M059J (cell line): ENCODE measurements at regions not wholly inside any gene's neighbourhood (a gene's known extent, or its start where the extent isn't known, plus 50 kb on each side); places are given as distances from the start of the nearest gene placed in this dataset.
A peak's percentile ranks its signal among the peaks of the same experiment; 100 is the strongest.

Experiments
- DNase-seq: peaks from one replicate; pipeline ENCODE4 v3.0.0-alpha.2; 2012; ENCODE audit warnings: low read depth

DNA sequence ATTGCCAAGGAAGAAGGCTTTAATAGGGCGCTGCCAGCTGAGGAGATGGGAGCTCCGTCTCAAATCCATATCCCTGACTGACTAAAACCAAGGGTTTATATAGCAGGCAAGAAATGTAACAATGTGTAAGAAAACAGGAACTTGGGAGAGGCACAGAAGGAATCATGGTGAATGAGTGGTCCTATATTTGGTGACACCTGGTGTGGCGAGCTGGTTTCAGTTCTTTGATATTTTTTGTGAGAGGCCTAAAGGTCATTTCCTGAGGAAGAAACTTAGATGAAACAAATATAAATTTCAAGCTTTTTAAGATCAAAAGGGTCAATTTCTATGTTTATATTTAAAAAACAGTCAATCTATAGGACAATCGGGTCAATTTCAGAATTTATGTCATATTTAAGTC, 826.3 kb downstream of the SLITRK6 start:
- DNase-seq, result no peak

DNA sequence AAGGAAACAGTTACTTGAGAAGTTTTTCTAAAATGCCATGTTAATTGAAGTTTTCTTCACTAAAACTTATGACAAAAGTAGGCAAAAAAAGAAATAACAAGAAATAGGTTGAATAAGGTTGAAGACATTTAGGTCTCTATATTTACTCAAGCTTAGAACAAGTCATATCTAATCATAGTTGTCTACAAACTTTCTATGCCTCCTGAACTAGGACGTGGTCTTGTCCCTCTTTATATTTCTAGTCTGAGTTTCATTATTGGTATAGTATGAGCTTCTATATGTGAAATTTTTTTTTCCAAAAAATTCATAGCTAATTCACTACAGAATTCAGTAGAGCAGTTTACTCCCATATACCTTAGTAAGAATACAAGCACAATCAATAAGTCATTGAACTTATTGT, 836.4 kb downstream of the SLITRK6 start:
- DNase-seq, result no peak

DNA sequence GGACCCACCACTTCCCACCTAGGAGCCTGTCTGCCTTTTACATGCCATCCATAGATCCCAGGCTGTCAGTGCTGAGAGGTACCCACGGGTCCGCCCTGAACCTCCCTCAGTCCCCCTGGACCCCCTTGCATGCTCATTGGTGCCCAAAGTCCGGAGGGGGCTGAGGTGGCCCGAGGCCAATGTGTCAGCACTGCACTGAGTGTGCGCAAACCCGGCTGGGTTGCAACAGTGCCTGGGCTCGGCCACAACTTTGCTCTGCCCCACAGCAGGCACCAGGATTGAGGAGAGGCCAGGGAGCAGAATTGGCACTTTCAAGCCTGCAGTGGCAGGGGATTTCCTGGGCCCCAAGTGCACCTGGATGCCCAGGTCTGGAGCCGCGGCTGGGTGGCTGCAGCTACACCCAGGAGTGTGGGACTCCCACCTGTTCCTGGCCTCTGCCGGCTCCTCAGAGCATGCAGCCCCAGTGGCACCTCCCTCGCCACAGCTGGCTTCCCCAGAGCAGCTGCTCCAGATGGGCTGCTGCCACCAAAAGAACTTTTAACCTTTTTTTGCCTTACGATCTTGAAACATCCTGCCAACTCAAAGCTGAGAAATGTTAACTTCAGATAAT, 837.0 kb downstream of the SLITRK6 start:
- no peak for DNase-seq

DNA sequence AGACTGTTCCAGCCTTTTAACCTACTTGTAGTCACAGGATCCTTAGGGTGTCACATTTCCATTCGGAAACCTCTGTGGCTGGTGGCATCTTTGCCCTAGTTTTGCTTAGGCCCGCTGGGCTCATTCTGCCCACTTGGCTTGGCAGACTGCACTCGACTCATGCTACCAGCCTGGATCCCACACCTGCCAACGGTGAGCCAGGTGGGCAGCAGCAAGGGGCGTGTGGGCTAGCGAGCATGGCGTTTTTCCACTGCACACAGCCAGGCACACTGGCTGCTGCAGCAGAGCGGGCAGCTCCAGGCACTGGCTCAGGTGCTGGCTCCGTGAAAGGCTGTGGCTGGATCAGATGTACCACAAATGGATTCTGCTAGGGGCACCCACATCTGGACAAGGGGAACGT, 838.2 kb downstream of the SLITRK6 start:
- no peak for DNase-seq

DNA sequence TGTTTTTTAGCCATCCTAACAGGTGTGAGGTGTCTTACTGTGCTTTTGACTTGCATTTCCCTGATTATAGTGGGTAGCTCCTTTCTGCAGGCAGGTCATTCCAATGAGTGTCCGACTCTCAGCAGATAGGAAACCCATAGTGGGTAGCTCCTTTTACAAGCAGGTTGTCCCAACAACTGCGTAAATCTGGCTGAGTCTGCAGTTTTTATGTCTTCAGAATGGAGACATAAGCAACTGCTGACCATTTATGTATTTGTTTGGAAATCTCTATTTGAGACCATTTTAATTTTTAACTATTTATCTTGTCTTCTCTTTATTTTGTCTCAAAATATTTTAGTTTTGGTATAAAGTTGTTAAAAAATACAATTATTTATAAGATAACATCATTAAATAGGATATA, 839.4 kb downstream of the SLITRK6 start:
- no peak for DNase-seq

DNA sequence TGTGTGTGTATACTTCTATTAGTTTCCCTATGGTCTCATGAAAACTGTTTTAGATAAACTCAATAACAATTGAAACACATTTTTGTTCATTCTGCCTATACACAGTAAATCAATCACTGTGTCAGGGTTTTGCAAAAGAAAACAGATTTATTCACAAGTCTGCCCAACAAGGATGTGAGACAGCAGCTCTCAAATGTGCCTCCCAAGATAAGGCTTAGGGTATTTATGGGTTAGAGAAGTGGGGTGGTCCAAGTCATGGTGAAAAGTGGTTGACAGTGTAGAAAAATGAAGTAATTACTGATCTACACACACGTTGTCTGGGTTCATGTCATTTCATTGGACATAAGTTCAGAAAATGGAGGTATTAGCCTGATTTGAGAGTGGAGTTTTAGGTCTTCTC, 844.6 kb downstream of the SLITRK6 start:
- no peak for DNase-seq

DNA sequence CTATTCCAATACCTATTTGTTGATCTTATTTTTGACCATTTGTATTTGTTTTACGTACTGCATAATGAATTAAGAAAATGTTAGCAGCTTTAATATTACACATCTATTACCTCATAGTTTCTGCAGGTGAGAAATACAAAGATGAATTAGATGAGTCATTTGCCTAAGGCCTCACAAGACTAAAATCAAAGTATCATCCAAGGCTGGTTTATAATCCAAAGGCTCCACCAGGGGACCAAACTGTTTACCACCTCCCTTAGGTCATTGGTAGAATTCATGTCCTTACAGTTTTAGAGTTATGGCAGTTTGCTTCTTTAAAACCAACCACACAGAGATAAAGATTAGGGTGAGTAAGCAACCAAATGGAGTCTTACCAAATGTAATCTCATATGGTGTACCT, 848.1 kb downstream of the SLITRK6 start:
- DNase-seq, result peak; percentile 3

DNA sequence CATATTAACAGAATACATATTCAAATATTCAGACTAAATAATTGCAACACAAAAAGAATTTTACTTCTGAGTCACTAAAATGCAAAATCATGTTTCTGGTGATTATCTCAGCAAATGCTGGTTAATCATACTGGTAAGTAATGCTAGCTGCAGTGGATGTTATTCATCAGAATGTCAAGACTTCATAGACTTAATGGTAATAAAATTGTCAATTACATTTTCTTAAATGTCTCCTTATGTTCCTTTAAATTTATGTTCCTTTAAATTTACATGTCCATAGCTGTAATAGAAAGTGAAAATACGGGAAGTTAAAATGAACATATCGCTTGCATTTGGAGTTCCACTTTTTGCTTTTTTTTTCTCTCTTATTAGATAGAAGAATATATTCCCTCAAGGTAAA, 853.0 kb downstream of the SLITRK6 start:
- no peak for DNase-seq

DNA sequence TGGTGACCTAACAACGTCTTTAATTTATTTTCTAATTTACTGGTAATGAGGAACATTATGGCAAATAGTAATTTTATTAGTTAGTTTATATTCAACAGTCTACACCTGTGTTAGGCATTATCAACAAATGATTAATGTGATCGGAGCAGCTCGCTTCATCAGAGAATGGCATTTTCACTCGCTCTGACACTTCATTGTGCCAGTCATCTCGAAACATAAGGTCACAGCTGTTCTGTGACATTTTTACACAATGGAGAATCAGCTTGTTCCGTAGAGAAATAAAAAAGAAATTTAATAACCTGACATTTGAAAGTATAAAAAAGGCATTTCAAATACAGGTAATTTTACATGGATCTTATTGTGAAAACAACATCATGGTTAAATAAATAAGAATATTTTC, 858.4 kb downstream of the SLITRK6 start:
- DNase-seq, result no peak

DNA sequence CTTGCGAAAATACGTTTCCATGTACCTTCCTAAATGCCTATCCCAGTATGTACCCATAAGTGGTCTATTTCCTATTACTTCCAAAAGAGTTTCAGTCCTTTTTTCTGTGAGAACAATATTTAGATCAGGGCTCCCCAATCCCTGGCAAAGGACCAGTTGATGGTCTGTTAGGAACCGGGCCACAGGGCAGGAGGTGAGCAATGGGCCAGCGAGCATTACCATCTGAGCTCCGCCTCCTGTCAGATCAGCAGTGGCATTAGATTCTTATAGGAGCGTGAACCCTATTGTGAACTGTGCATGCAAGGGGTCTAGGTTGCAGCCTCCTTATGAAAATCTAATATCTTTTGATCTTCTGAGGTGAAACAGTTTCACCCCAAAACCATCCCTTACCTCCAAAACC, 859.1 kb downstream of the SLITRK6 start:
- DNase-seq, result no peak

DNA sequence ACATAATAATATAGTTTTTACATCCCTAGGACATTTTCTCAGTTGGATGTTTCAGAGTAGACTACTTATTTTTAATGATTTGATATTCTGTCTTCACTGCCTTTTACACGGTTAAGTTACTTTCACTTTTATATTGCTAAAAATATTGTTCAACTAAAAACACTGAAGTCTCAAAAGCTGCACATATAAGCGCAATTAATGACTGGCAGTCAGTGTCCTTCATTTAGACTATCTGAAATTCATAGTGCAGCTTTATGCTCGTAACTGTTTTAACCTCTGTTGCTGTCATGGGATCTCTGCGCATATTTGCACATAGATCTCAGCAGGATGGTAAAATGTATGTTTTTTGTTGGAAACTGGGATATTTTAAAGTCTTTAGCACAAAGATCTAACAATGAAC, 864.3 kb downstream of the SLITRK6 start:
- no peak for DNase-seq

DNA sequence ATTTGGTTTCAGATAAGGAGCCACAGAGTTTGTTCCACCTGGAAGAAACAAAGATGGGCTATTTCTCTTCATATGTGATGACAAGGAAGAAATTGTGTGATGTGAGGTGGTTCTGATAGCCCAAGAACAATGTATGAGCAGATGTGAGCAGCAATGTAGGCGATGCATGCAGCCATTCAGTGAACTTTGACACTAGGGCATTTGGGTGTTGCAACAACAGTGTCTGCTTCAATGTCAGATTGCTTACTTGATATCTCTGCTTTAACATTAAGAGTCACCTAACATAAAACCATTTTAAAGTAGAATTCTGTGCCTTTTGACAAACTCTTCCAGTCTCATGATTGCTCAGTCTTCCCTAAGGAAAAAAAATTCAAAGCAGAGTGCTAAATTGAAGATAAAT, 865.4 kb downstream of the SLITRK6 start:
- no peak for DNase-seq

DNA sequence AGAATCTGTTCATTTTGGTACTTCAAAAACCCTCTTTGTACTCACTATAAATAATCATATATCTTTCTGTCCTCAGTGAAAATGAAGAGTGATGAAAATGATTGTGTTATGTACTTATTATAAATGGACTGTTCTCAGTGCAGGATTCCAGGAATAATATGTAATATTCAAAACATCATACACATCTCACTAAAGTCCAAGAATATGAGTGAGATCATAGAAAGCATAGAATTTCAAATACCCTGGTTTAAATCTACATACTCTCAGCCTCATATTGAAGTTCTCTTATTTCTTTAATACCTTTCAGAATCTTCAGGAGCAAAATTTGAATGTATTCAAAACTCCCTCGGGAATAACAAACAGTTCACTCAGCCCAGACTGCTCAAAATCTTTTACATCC, 868.0 kb downstream of the SLITRK6 start:
- DNase-seq, result no peak

DNA sequence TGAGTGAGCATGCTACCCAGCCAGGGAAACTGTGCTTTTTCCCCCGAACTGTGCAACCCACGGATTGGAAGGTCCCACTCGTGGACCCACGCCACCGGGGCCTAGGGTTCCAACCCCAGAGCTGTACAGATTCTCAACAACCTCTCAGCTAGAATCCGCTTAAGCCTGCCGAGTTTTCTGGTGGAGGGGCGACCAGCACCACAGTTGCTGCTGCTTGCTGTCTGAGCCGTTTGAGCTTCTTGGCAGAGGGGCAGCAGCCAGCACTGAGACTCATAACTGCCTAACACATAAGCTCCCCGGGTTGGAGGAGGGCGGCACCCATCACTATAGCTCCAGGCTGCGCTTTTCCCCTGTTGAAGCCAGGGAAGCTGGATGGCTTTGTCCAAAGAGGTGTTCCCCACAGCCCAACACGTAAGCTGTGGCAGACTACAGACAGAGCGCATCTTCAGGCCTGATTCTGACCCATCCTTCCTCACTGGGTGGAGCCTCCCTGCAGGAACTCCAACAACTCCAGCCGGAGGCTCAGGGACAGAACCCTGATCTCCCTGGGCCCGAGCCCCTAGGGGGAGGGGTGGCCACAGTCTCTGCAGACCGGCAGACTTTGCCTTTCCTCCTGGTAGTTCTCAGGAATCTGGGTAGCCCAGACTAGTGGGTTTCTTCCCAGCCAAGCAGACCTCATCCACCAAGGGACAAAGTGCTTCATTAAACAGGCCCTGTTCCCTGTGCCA, 871.6 kb downstream of the SLITRK6 start:
- no peak for DNase-seq

DNA sequence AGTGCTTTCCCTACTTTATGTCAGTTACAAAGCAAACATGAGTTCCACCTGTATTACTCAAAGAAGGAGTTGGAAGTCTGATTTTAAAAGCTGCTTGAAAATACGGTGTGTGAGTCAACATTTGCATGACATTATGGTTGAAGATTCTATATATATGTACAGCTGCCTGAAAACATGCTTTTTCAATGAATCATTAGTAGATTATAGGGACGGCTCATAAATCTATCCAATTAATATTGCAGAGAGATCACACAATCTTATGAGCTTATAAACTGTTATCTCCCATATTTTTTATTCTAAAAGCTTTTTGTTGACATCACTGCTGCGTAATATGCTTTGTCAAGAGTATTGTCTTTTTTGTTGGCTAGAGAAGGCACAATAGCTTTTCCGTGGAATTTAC, 873.8 kb downstream of the SLITRK6 start:
- no peak for DNase-seq

DNA sequence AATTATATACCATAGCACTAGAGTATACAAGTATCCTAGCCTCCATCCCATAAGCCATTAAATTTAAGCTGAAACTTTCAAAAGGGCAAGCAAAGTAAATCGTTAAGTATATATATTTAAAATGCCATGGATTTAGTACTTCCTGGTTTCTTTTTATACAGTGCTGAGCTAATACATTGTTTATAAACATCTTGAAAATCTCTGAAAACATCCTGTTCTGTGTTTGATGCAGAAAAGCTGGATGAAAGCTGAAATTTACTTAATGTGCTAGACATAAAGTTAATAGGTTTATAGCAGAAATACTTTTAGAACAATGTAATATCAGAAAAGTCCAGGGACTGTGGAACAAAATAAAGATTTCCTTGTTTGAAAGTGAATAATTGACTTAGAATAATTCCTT, 875.4 kb downstream of the SLITRK6 start:
- no peak for DNase-seq

DNA sequence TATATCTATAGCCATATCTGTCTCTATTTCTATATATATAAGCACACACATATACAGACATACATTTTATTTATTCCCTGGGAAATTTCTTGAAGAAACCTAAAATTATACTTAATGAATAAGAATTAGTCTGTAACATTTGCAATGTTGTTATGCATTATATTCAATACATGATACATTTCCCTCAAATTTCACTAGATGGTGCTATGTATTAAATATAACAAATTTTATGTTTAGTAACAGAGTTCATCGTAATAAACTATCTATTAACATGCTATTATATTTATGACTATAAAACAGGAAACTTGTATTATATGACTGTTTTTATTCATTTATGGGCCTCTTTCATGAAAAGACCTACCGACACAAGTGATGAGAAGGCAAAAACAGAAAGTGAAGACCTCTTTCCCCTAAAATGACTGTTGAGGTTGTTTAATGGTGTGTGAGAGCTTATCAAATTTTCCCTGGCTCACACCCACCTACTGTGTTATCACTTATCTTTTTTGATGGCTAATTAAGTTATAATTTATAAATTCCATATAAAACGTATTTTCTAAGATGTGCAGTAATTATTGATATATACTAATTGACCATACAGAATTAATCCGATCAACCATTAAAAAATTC, 881.9 kb downstream of the SLITRK6 start:
- DNase-seq, result peak; percentile 18

DNA sequence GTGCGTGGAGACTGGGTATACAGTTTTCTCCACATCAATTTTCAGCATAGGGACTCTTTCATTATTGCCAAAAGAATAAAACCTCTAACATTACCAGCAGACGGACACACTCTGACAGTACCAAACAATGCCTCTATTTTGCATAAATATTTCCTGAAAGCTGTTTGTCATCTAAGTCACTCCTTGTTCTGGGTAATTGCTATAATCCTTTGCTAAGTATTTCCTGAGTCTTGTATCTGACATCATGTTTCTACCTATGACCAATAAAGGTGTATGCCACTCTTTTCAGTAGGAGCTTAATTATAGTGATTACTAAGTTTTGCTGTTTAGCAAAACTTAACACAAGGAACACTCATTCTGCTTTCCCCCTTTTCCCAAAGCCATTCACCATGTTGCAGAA, 886.5 kb downstream of the SLITRK6 start:
- no peak for DNase-seq

DNA sequence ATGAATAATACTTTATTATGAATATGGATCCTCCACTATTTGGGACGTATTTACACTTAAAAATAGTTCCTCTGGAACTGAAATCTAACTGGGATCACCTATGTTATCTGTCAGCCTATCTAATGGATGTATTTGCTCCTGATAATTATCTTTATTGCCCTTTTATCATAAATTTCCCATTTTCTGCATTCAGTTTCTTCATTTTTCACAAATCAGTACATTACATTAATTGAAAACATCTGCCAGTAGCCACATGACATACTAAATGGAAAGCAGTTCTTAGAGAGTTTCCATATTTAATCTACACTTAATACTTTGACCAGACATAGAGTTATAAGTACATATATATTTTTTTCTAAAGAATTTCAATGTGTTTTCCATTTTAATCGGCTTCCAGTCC, 888.8 kb downstream of the SLITRK6 start:
- no peak for DNase-seq

DNA sequence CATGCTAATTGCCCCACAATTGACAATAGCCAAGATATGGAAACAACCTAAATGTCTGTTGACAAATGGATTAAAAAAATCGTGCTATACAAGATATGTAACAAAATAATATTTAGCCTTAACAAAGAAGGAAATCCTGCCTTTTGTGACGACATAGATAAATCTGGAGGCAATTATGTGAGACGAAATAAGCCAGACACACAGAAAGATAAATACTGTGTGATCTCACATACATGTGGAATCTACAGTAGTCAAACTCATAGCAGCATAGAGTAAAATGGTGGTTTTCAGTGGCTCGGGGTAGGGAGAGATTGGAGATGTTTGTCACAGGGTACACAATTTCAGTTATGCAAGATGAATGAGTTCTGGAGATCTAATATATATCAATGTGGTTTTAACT, 895.8 kb downstream of the SLITRK6 start:
- no peak for DNase-seq

DNA sequence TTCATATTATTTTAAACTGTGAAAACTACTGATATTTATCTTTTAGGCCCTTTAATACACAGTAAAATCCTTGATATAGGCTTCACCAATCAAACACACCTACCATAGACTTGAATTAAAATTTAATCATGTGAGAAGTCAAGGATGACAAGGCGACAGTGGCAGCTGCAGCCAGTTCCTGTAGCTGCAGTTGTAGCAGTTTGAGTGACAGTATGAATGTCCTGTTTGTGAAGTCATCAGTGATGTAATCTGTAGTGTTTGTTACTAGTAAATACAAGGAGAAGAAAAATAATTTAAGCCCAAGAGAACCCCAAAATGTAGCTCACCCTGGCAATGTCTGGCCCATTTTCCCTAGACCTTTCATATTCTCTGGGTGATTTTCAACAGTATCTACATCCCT, 897.0 kb downstream of the SLITRK6 start:
- DNase-seq, result no peak

DNA sequence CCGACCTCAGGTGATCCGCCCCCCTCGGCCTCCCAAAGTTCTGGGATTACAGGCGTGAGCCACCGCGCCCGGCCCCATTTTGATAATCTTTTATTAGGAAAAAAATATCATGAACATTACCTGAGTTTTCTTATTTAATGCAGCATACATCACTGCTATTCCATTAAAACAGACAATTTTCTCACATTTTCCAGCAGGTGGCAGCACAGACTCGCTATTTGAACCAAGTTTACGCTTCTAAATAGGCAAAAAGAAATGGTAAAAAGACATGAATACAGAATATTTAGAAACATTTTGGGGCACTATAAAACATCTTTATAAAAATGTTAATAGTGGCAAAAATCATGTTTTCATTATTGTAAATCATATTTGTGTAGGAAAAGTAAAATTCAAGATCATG, 903.1 kb downstream of the SLITRK6 start:
- DNase-seq, result peak; percentile 53

DNA sequence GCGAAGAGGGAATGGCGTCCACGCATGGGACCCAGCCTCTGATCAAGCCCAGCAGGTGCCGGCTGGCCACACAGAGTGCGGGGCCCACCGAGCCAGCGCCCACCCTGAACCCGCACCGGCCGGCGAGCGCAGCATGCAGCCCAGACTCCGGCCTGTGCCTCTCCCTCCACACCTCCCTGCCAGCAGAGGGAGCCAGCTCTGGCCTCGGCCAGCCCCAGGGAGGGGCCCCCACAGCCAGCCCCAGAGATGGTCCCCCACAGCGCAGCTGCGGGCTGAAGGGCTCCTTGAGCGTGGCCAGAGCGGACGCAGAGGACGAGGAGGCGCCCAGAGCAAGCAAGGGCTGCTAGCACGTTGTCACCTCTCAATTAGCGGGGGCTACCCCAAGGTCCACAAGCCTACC, 904.5 kb downstream of the SLITRK6 start:
- DNase-seq, result no peak

DNA sequence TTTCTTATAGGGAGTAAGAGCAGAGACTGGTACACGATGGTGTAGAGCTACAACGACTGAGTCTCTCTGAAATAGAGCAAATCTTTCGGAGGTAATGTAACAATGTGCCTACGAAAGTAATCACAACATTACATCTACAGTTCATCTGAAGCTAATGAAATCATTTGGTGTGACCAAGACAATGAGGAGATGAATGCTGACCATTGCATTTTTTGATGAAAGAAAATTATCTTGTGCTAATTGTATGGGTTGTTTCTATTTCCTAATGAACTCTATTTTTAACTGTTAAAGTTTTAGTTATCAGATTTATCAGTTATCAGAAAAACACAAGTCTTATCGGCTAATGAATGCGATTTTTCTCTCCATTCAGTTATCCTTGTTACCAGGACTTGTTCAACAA, 913.4 kb downstream of the SLITRK6 start:
- DNase-seq, result no peak
